GM19023 (cell line): ENCODE measurements at regions not wholly inside any gene's neighbourhood (a gene's known extent, or its start where the extent isn't known, plus 50 kb on each side); places are given as distances from the start of the nearest gene placed in this dataset.

Source experiments
- ATAC-seq: cut with Tn5 transposase; IDR thresholded peaks from one replicate; pipeline ENCODE4 v1.9.1; 2021; ENCODE audit warnings: mild to moderate bottlenecking, moderate library complexity; ENCODE audit not compliant: unreplicated experiment

DNA sequence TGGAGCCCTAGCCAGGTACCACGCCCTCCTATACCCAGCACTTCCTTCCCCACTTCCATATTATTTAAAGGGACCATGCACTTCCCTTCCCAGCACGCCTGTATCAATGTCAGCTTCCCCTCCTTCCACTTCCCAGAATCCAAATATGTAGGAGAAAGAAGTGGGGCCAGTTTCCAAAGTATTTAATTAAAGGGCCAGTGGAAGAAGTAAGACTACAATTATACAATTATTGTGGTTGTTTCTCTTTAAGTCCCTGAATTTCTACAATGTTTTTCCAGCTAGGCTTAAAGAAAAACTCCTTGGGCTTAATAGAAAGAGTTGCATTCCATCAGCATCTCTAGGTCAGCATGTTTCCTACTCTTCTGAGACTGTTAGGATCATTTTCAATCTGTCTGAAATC lies 515.8 kb downstream of the PREX1 start:
- ATAC-seq: no peak

DNA sequence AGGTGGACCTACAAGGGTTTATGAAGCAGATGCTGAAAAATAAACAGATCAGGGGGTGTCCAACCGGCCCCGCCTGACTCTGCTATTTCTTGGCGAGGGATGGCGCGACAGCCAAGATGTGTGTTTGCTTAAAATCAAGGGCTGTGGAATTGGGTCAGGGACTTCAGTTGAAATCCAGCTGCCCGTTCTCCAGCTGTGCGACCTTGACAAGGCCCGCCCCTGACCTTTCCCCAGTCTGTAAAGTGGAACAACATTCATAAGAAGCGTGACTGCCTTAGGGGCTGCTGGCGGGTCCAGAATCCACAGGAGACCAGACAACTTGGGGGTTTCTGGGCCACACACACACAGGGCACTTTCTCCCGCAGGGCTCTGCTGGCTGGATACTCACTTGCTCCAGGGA lies 517.5 kb downstream of the PREX1 start:
- ATAC-seq: no peak

DNA sequence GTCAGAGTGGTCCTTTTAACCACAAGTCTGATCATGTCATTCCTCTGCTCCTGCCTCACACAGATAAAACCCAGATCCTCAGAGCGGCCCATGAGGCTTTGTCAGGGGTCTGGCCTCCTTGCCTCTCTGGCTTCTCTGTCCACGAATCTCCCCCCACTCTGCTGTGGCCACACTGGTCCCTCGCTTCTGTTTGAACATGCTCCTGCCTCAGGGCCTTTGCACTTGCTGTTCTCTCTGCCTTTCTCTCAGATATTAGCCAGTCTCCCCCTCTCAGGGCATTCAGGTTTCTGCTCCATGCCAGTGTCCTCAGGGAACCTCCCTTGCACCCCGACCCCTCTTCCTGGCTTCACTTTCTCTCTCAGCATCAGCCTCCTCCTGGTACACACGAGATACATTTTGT lies 518.5 kb downstream of the PREX1 start:
- ATAC-seq: no peak

DNA sequence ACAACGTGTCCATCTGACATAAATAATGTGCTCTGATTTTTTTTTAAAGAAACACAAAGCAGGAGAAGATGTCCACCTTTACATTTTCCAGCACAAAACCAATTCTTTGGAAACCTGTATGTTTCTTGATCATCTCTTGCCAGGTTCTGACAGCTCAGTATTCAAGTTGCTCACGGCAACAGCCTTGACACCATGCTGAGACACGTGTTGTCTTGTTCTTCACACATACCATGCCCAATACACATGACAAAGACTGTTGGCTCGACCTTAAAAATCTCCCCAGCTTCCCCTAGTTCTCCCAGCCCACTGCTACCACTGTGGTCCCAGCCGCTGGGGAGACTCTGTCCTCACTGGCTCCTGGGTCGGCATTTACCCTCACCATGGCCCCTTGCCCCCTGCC lies 518.9 kb downstream of the PREX1 start:
- ATAC-seq: no peak

DNA sequence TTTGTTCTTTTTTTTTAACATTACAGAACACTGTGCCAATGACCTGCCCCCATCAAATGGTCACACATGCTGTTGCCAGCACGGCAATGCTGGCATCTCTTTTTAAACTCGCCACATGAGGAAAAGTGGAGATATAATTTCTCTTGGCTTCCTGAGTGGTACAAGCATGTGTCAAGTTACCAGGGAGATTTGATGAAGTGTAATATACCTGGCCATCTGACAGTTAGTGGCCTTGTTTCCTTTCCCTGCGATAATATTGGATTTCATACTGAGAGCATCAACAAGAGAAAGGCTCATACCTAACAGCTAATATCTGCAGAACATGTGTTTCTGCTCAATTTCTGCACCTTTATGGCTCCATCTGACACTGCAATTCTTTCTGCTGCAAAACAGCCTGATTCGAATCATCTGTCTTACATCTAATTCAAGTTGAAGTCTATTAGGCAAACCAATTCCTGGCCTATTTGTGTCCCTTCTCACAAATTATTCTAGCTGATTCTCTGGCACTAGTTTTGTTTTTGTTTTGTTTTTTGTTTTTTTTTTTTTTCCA lies 519.5 kb downstream of the PREX1 start:
- ATAC-seq: no peak

DNA sequence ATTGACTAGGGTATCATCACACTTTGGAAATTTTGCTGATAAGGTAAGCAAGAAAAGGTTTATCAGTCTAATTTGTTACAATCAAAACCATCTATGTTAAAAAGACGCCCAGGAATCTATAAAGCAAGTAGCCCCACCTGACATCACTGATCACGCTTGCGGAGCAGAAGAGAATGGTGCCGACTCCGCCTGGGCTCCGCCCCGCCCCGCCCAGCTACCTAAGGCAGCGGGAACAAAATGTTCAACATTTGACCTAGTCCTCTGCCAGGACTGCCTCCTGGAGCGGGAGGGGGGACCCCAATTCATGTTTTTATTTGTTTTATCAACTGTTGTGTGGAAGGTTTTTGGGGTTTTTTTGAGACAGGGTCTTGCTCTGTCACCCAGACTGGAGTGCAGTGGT lies 520.5 kb downstream of the PREX1 start:
- ATAC-seq: no peak

DNA sequence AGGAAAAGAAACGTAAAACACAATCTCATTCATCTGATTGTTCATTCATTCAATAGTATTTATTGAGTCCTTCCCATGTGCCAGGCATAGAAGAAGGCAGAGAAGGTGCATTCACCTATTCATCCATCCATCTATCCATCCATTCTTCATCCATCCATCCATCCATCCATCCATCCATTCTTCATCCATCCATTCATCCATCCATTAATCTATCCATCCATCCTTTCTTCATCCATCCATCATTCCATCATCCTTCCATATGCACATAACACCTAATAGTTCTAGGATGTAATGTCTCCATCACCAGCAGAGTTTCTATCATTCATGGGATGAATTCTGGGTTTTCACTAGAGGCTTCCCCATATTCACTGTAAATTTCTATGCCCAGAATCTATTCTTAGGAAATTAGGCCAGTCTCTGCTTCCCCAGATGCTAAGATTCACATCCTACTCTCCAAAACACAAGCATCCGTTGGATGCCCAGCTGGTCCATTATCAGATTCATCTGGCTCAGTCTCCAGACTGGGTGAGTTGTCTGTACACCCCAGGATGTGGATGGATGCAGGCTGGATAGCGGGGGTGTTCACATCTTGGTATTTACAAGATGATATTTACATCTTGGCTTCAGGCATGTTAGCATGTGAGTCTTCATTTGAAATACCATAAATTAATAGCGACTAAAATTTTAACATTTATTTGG lies 517.7 kb upstream of the SULF2 start:
- no peak for ATAC-seq

DNA sequence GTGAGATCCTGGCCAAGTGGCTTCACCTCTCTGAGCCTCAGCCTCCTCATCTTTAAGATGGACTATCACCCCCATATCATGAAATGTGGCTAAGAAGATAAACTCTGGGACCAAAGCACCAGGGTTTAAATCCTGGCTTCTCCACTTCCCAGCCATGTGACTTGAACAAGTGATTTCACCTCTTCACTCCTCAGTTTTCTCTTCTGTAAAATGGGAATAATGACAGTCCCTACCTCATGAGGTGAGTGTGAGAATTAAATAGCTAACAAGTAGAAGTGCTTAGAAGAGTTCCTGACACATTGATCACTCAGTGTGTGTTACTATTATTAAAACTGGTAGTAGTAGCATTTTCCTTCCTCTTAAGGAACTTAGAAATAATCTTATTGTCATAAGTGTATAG lies 516.9 kb upstream of the SULF2 start:
- no peak for ATAC-seq

DNA sequence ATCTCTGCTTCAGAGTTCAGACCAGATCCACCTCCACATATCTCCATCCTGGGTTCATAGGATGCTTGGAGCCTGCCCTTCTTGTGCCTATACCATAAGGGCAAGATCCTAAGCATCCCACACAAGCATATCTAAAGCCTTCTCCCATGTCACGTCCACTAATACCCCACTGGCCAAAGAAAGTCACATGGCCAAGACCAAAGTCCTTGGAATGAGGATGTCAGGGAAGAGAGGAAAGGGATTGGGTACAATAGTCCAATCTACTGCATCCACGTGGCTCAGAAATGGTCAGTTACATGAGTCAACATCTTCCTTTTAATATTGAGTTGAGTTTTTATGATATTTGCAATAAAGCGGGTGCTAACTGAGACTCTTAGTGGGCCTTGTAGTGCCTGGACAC lies 515.9 kb upstream of the SULF2 start:
- no peak for ATAC-seq

DNA sequence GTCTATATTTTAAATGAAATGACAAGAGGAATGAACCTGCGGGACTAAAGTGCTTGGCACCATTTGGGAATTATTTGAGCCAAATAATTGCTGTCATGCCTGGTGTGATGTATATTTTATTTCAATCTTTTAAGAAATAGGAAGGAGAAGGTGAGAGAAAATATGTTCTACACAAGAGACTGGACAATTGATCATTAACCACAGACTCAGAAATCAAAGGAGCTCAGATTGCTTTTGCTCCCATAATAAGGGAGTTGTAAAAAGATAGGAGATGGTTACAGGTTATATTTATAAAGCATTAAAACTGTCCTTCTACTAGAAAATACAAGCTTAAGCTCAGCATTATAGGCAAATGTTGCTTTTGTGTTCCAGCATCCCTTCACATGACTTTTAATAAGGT lies 515.2 kb upstream of the SULF2 start:
- no peak for ATAC-seq

DNA sequence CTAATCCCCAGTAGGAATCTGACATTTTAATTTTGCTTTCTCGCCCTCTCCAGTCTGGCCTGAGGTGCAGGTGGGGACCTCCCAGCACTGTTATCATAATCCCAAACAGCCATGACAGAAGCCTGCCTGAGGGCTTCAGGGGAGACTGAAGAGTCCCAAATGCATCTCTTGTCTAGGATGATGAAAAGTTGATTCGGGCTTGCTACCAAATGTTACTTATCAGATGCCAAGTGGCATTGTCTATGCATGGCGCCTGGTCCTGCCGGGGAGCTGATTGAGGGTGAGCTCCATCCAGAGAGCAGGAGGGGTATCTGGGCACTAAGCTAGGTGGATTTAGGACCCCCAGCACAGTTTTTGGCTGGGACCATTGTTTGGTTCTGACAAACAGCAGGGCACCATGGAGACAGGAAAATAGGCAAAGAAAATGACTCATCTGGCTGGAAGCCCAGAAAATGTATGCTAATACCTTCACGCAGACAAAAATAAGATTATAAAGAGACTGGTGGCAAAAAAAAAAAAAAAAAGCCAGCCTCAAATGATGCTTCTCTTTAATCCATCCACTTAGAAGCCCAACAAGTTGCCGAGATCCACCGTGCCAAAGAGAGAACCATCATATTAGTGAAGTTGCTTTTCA lies 513.7 kb upstream of the SULF2 start:
- ATAC-seq: no peak

DNA sequence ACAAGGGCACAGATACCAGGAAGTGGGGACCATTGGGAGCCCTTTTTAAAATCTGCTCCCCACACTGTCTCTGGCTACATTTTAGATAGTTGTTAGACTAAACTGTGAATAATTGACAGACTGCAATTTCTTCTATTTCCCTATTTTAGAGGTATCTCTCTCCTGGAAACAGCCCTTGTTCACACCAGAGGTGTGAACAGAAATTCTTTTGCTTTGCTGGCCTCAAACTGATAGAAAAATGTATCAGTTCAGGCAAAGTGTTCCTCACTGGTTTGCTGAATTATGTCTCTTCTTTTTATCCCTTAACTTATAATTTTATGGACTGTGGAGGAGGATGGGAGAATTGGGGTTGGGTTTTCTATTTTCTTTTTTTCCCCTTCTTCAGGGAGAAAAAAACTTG lies 513.2 kb upstream of the SULF2 start:
- no peak for ATAC-seq

DNA sequence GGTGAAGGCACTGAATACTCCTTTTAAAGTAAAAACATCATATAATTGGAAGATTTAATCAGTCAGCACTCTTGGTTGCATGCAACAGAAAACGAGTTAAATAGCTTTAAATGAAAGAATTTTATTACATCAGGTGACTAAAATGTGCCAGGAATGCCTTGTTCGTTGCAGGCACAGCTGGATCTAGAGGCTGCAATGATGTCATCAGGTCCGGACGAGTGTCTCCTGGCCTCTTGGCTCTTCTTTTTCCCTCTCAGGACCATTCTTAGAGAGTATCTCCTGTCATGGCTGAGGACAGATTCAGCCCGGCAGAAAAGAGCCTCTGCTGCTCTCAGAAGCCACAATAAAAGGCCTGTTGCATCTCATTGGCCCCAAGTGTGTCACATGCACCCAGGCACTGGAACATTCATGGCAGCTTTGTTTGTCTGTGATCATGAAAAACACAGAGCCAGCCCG lies 510.7 kb upstream of the SULF2 start:
- ATAC-seq: no peak

DNA sequence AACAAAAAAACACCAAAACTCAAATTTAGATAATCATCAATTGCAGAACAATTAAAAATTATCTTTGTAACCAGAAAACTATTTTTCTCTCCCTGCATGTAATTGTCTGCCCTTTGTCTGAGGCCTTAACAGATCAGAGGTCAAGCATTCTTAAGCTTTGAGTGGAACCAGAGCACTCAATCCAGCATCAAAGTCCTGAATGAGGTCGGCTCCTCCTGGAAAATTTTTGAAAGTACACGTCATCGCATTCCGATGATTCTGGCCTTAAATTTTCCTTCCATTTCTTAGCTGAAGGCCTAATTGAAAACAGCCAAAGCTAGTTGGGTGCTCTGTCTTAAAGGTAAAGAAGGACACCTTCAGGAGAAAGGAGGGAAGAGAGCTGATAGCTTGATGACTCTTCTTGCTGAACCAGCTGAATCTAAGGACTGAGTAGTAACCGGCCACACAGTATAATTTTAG lies 510.2 kb upstream of the SULF2 start:
- no peak for ATAC-seq

DNA sequence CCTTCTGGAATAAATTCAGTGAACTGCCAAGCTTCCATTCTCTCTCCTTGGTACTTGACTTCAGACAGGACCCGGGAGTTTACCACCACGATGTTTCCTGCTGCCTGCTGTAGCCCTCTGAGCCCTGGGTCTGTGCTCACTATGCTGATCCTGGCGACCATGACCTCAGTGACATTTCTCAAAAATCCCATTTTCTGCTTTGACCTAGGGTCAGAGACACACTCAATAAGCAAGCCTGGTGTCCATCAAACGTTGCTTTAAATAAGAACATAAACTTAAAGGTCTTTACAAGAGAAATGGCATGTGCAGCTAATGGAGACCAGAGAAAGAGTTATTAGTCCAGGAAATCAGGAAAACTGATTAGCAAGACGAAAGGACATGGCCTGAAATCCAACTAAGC lies 509.7 kb upstream of the SULF2 start:
- no peak for ATAC-seq

DNA sequence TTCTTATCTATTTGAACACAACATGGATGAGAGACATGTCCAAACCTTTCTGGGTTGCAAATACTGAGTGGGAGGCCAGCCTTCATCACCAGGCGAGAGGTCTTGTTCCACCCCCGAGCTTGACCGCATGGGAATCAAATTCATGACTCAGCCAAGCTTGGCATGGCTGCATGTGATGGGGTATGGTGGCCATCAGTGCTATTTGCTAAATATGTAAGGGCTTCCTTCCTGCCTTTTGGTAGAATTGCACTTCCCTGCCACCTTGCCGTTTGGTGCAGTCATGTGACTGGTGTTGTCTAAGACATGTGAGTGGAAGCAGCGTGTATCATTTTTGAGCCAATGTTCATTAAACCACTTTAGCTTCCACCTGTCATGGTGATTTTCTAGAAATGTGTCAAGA lies 508.9 kb upstream of the SULF2 start:
- ATAC-seq: no peak

DNA sequence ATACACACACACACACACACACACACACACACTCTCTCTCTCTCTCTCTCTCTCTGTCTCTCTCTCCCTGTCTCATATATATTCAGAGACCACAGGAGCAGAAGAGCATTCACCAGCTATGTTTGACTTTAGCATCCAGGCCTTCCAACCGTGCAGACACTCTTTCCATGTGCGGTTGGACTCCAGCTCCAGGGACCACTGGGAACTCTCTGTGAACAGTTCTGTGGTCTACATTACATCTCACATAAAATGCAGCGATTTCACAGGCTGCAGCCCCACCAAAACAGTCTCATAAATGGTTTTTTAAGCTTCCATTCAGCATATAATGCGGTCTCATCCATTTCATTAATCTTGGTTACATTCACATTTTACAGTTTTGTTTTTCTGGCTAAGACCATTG lies 508.4 kb upstream of the SULF2 start:
- ATAC-seq: no peak

DNA sequence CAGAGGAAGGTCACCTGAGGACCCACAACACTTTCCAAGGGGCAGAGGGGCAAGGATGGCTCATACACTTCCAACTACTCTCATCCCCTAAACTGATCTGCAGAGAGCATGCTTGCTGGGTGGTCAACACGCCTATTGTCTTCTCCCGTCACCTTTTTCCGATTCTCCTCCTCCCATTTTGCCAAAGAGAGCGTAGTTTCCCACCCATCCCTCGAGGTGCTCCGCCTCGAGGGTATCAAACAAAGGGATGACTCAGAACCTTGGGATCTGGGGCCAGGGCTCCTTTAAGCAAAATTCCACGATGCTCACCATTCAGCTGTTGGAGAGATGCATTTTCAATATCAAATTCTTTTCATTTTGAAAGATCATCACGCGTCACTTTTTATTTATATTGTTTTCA lies 507.5 kb upstream of the SULF2 start:
- ATAC-seq: no peak

DNA sequence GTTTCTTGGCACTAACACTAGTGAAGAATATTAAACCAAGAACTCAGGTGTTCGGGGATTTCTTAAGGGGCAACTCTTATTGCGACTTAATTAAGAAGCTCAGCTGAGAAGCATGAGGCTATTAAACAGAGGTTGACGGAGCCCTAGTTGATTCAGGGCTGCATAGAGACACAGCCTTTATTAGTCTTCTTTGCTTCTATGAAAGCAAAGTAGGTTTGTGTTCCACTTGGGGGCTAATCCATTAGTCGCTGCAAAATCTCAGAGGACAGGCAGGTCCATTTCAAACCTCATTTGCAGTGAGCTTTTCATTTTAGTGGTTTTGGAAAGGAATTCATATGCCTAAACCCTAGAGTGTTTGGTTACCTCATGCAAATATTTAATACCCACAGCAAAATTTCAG lies 506.6 kb upstream of the SULF2 start:
- no peak for ATAC-seq

DNA sequence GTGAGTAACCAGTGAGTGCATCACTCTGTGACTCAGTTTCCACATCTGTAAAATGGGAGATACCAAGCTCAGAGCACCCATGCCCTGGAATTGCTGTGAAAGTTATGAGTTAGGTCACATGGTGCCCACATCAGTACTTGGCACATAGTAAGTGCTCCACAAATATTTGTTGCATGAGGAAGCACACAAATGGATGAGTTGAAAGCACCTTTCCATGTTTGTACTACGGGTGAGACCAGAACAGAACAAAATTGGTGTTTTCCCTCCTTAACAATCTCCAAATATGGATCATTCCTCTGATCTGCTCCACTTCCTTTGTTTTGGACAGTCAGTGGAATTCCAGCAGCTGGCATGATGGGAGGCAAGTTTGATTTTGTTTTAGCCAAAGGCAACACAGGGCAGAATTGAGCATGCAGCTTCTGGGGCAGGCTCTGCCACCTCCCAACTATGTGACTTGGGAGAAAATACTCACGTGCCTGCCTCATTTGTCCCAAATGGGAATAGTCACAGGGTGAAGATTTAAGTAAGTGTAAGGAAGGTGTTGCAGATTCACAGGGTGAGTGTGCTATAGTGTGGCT lies 503.7 kb upstream of the SULF2 start:
- ATAC-seq: no peak

DNA sequence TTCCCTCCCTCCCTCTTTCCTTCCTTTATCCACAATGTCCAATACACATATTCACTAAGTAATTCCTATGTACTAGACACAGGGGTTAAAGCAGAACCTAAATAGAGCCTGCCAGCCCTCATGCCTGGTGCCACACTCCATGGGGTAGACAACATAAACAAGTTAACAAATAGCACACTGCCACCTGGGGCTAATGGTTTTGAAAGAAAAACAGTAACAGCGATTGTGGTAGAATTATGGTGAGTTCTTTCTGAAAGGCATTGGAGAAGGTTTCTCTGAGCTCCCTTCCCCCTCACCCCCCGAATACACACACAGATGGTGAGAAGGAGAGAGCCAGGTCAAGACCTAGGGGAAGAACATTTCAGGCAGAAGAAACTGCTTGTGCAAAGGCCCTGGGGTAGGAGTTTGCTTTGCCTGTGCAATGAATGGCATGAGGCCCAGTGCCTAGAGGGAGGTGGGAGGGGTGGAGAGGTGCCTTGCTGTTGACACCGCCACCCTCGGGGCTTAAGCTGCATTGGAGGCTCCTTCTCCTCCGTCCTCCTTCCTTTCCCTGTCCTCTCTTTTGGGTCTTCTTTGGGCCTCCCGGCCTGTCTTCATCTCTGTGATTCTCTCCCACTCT lies 502.4 kb upstream of the SULF2 start:
- no peak for ATAC-seq

DNA sequence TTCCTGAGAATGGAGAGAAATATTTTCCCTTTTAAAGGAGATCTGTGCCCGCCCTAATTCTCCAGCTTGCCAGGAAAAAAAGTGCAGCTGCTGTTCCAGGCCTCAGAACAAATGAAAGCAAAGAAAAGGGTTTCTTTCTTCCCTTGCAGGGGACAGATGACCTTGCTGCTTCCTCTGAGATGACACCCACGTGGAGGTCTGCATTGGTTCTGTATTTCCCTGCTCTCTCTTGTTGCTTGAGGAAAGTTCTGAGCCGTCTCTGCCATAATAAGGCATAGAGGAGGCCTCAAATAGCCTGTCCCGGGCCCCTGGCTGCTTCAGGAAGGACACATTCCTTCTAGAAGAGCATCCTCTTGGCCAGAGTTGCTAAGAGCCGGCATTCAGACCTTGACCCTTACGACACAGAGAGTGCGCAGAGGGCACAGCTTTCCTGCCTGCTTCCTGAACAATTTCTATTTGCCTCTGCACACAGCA lies 501.8 kb upstream of the SULF2 start:
- no peak for ATAC-seq
